OCI-LY1 (cell line): ENCODE measurements at regions not wholly inside any gene's neighbourhood (a gene's known extent, or its start where the extent isn't known, plus 50 kb on each side); places are given as distances from the start of the nearest gene placed in this dataset.

Experiments
- H2AFZ ChIP-seq: fragments of 200-600 bp; sonication (generic), shearing (Covaris generic); 2 replicates; pipeline ENCODE4 v1.6.0; 2014; ENCODE audit warnings: antibody characterized with exemption, mild to moderate bottlenecking, low read length
- H3F3A ChIP-seq: fragments of 200-600 bp; sonication (generic), shearing (Covaris generic); 2 replicates; pipeline ENCODE4 v1.6.0; 2014; ENCODE audit warnings: mild to moderate bottlenecking, antibody characterized with exemption, low read length, moderate library complexity; ENCODE audit not compliant: insufficient read depth
- H3K27ac ChIP-seq: fragments of 200-600 bp; sonication (generic); 2 replicates; pipeline ENCODE4 v1.5.1; 2014; ENCODE audit warnings: low read length, mixed run types, mild to moderate bottlenecking, low read depth; ENCODE audit not compliant: poor library complexity, severe bottlenecking
- H3K27me3 ChIP-seq: fragments of 200-600 bp; sonication (generic); 2 replicates; pipeline ENCODE4 v1.6.0; 2014; ENCODE audit warnings: antibody characterized with exemption, mild to moderate bottlenecking, low read length, moderate library complexity; ENCODE audit not compliant: insufficient read depth
- H3K36me3 ChIP-seq: fragments of 200-600 bp; sonication (generic); 2 replicates; pipeline ENCODE4 v1.6.1; 2014; ENCODE audit warnings: mild to moderate bottlenecking, antibody characterized with exemption, low read length, moderate library complexity, mixed read lengths; ENCODE audit not compliant: insufficient read depth
- H3K4me1 ChIP-seq: fragments of 200-600 bp; sonication (generic); 2 replicates; pipeline ENCODE4 v1.5.1; 2014; ENCODE audit warnings: mild to moderate bottlenecking, low read length, moderate library complexity; ENCODE audit not compliant: insufficient read depth, severe bottlenecking
- H3K4me2 ChIP-seq: fragments of 200-600 bp; sonication (generic), shearing (Covaris generic); 2 replicates; pipeline ENCODE4 v1.6.1; 2014; ENCODE audit warnings: low read length
- H3K4me3 ChIP-seq: fragments of 200-600 bp; sonication (generic); 2 replicates; pipeline ENCODE4 v1.5.1; 2014; ENCODE audit warnings: low read length, low read depth, mild to moderate bottlenecking, mixed read lengths; ENCODE audit not compliant: poor library complexity, severe bottlenecking
- H3K79me2 ChIP-seq: fragments of 200-600 bp; shearing (Covaris generic); 2 replicates; pipeline ENCODE4 v1.6.1; 2016; ENCODE audit warnings: mixed run types, low read length, mixed read lengths; ENCODE audit not compliant: insufficient read depth
- H3K9ac ChIP-seq: fragments of 200-600 bp; sonication (generic), shearing (Covaris generic); 2 replicates; pipeline ENCODE4 v1.6.1; 2014; ENCODE audit warnings: mild to moderate bottlenecking, low read length, mixed read lengths
- H3K9me2 ChIP-seq: fragments of 200-600 bp; sonication (generic), shearing (Covaris generic); 2 replicates; pipeline ENCODE4 v1.6.1; 2014; ENCODE audit warnings: low read depth, mild to moderate bottlenecking, low read length, mixed read lengths
- H3K9me3 ChIP-seq: fragments of 200-600 bp; shearing (Covaris generic); 2 replicates; pipeline ENCODE4 v1.6.1; 2014; ENCODE audit warnings: low read length, mixed read lengths
- H4K20me1 ChIP-seq: fragments of 200-600 bp; sonication (generic), shearing (Covaris generic); 2 replicates; pipeline ENCODE4 v1.6.0; 2016; ENCODE audit warnings: mild to moderate bottlenecking, low read length; ENCODE audit not compliant: insufficient read depth
- CTCF ChIP-seq: fragments of 200-600 bp; sonication (generic), shearing (Covaris generic); IDR thresholded peaks from 2 replicates; pipeline ENCODE4 v1.5.1; 2017; ENCODE audit warnings: mild to moderate bottlenecking, antibody characterized with exemption, low read length, moderate library complexity, mixed read lengths
- EZH2 ChIP-seq: fragments of 200-600 bp; sonication (generic), shearing (Covaris generic); IDR thresholded peaks from 2 replicates; pipeline ENCODE4 v1.8.0; 2017; ENCODE audit warnings: borderline replicate concordance, mixed run types, mild to moderate bottlenecking, antibody characterized with exemption, low read length, moderate library complexity, mixed read lengths

- no peaks in the 10 kb centered on the region for H3K36me3 ChIP-seq
- TF ChIP-seq CTCF: no peak
- no peak for TF ChIP-seq EZH2
- H3K27ac ChIP-seq: no peak overlapping the region
Measured at GRCh38 chr5:99035942-99036341, 107.1 kb upstream of the CHD1 start.

GRCh38 chr5:99034336-99034735, 105.5 kb upstream of the CHD1 start:
- Histone ChIP-seq H4K20me1 (no peaks in the 10 kb centered on the region), H3K4me2 (no peak overlapping the region), H3K27me3 (no peaks in the 10 kb centered on the region), H3K9me3 (no peaks in the 10 kb centered on the region), H2AFZ (no peak overlapping the region), H3K9me2 (no peaks in the 10 kb centered on the region), H3K9ac (no peak overlapping the region), H3K27ac (no peak overlapping the region), H3K4me1 (peaks cover 18% of the 10 kb centered on the region), H3F3A (no peaks in the 10 kb centered on the region), H3K79me2 (no peaks in the 10 kb centered on the region), H3K36me3 (no peaks in the 10 kb centered on the region), H3K4me3 (no peak overlapping the region)
- TF ChIP-seq EZH2 (no peak), CTCF (no peak)

More at GRCh38 chr5:99035942-99036341, 107.1 kb upstream of the CHD1 start:
- Histone ChIP-seq H3K9me3 (no peaks in the 10 kb centered on the region), H3K9me2 (no peaks in the 10 kb centered on the region), H3K4me3 (no peak overlapping the region), H2AFZ (no peak overlapping the region), H3K9ac (no peak overlapping the region), H3K4me1 (peaks cover 18% of the 10 kb centered on the region), H3K27me3 (no peaks in the 10 kb centered on the region), H4K20me1 (no peaks in the 10 kb centered on the region), H3K4me2 (no peak overlapping the region), H3F3A (no peaks in the 10 kb centered on the region), H3K79me2 (no peaks in the 10 kb centered on the region)

GRCh38 chr5:99033014-99033900, 104.5 kb upstream of the CHD1 start:
- no peaks in the 10 kb centered on the region for H3F3A ChIP-seq
- TF ChIP-seq CTCF: no peak
- no peak for TF ChIP-seq EZH2
- H3K27me3 ChIP-seq: no peaks in the 10 kb centered on the region
- no peaks in the 10 kb centered on the region for H4K20me1 ChIP-seq
- H3K9me2 ChIP-seq: no peaks in the 10 kb centered on the region
- no peaks in the 10 kb centered on the region for H3K9me3 ChIP-seq
- no peak overlapping the region for H3K27ac ChIP-seq
- H2AFZ ChIP-seq: peak overlapping the region; percentile 89
- peak overlapping the region; percentile 38 for H3K4me3 ChIP-seq
- H3K4me2 ChIP-seq: peak overlapping the region; percentile 55
- no peak overlapping the region; the same call in 1 of the 2 replicates for H3K9ac ChIP-seq
- no peaks in the 10 kb centered on the region for H3K36me3 ChIP-seq
- H3K4me1 ChIP-seq: peaks cover 18% of the 10 kb centered on the region
- no peaks in the 10 kb centered on the region for H3K79me2 ChIP-seq
